NB4 (cell line): ENCODE measurements at regions not wholly inside any gene's neighbourhood (a gene's known extent, or its start where the extent isn't known, plus 50 kb on each side); places are given as distances from the start of the nearest gene placed in this dataset.

Experiments
- DNase-seq: peaks from one replicate; pipeline ENCODE4 v3.0.0; 2010; ENCODE audit warnings: low read depth
- H3K4me3 ChIP-seq: one replicate; pipeline ENCODE4 v1.5.1; 2011; ENCODE audit warnings: mild to moderate bottlenecking, low read depth, low read length, moderate library complexity
- CTCF ChIP-seq: IDR thresholded peaks from one replicate; pipeline ENCODE4 v1.5.1; 2012; ENCODE audit warnings: low read depth, low read length
- MAX ChIP-seq: IDR thresholded peaks from 2 replicates; pipeline ENCODE4 v1.6.1; 2011; ENCODE audit warnings: low read depth, low read length
- MYC ChIP-seq: IDR thresholded peaks from 2 replicates; pipeline ENCODE4 v1.6.1; 2011; ENCODE audit warnings: low read depth, low read length
- POLR2A ChIP-seq: IDR thresholded peaks from 2 replicates; pipeline ENCODE4 v1.6.1; 2011; ENCODE audit warnings: mild to moderate bottlenecking; ENCODE audit not compliant: insufficient read length; ENCODE audit errors: extremely low read depth

GRCh38 chr6:142698751-142699150 is 246.2 kb downstream of the HIVEP2 start:
- TF ChIP-seq MYC = no peak
- TF ChIP-seq CTCF = no peak
- TF ChIP-seq MAX = no peak
- TF ChIP-seq POLR2A = no peak
- no peak overlapping the region for H3K4me3 ChIP-seq
- no peak for DNase-seq

- DNase-seq = no peak
- H3K4me3 ChIP-seq = no peak overlapping the region
- TF ChIP-seq CTCF (no peak), POLR2A (no peak), MAX (no peak), MYC (no peak)
Measured at GRCh38 chr6:142699391-142699790, 245.6 kb downstream of the HIVEP2 start.

- DNase-seq = peak; percentile 31
- no peak overlapping the region for H3K4me3 ChIP-seq
- TF ChIP-seq MYC (no peak), MAX (no peak), POLR2A (no peak), CTCF (no peak)
Measured at GRCh38 chr6:142700032-142700431, 244.9 kb downstream of the HIVEP2 start.

GRCh38 chr6:142700671-142701312 is 244.2 kb downstream of the HIVEP2 start:
- H3K4me3 ChIP-seq = no peak overlapping the region
- TF ChIP-seq POLR2A = no peak
- DNase-seq = no peak
